IPS-NIHi11 (cell line): ENCODE measurements at regions not wholly inside any gene's neighbourhood (a gene's known extent, or its start where the extent isn't known, plus 50 kb on each side); places are given as distances from the start of the nearest gene placed in this dataset.
"Not testable (repeated sequence)": the region's sequence is repeated elsewhere in the genome, so short reads cannot be mapped to it uniquely, and the experiment has no call there.

ENCODE experiments used
- DNase-seq: peaks from one replicate; pipeline ENCODE4 v3.0.0; 2012; ENCODE audit warnings: mixed read lengths, low spot score

GRCh38 chr20:40893610-40894236 lies 134.9 kb upstream of the TOP1 start:
- no peak for DNase-seq

- DNase-seq: no peak
Observed at GRCh38 chr20:40894237-40894630, 134.4 kb upstream of the TOP1 start.

GRCh38 chr20:40895182-40895581 lies 133.4 kb upstream of the TOP1 start:
- no peak for DNase-seq

GRCh38 chr20:40896814-40897700 lies 131.6 kb upstream of the TOP1 start:
- DNase-seq: no peak

- DNase-seq: no peak
Observed at GRCh38 chr20:40899344-40899743, 129.3 kb upstream of the TOP1 start.

GRCh38 chr20:40900666-40901215 lies 127.9 kb upstream of the TOP1 start:
- DNase-seq: no peak

- DNase-seq: no peak
Observed at GRCh38 chr20:40902661-40903060, 126.0 kb upstream of the TOP1 start.

GRCh38 chr20:40908309-40908708 lies 120.3 kb upstream of the TOP1 start:
- DNase-seq: no peak

GRCh38 chr20:40909489-40909888 lies 119.1 kb upstream of the TOP1 start:
- not testable (repeated sequence) for DNase-seq

- not testable (repeated sequence) for DNase-seq
Observed at GRCh38 chr20:40910436-40910835, 118.2 kb upstream of the TOP1 start.

GRCh38 chr20:40911152-40911551 lies 117.5 kb upstream of the TOP1 start:
- not testable (repeated sequence) for DNase-seq

GRCh38 chr20:40913224-40914185 lies 115.1 kb upstream of the TOP1 start:
- DNase-seq: no peak

GRCh38 chr20:40915756-40916155 lies 112.9 kb upstream of the TOP1 start:
- DNase-seq: no peak

- DNase-seq: no peak
Observed at GRCh38 chr20:40916276-40916675, 112.3 kb upstream of the TOP1 start.

GRCh38 chr20:40920291-40920690 lies 108.3 kb upstream of the TOP1 start:
- no peak for DNase-seq

GRCh38 chr20:40922865-40923264 lies 105.8 kb upstream of the TOP1 start:
- no peak for DNase-seq

GRCh38 chr20:40925829-40926510 lies 102.7 kb upstream of the TOP1 start:
- no peak for DNase-seq

GRCh38 chr20:40926928-40927327 lies 101.7 kb upstream of the TOP1 start:
- DNase-seq: no peak

GRCh38 chr20:40930561-40930960 lies 98.1 kb upstream of the TOP1 start:
- no peak for DNase-seq

GRCh38 chr20:40931410-40932044 lies 97.1 kb upstream of the TOP1 start:
- DNase-seq: no peak

- no peak for DNase-seq
Observed at GRCh38 chr20:40932436-40932835, 96.2 kb upstream of the TOP1 start.
